ENCODE measurements at regions not wholly inside any gene's neighbourhood (a gene's known extent, or its start where the extent isn't known, plus 50 kb on each side); places are given as distances from the start of the nearest gene placed in this dataset.

- TF ChIP-seq, protein P1, sequence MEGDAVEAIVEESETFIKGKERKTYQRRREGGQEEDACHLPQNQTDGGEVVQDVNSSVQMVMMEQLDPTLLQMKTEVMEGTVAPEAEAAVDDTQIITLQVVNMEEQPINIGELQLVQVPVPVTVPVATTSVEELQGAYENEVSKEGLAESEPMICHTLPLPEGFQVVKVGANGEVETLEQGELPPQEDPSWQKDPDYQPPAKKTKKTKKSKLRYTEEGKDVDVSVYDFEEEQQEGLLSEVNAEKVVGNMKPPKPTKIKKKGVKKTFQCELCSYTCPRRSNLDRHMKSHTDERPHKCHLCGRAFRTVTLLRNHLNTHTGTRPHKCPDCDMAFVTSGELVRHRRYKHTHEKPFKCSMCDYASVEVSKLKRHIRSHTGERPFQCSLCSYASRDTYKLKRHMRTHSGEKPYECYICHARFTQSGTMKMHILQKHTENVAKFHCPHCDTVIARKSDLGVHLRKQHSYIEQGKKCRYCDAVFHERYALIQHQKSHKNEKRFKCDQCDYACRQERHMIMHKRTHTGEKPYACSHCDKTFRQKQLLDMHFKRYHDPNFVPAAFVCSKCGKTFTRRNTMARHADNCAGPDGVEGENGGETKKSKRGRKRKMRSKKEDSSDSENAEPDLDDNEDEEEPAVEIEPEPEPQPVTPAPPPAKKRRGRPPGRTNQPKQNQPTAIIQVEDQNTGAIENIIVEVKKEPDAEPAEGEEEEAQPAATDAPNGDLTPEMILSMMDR (IDR thresholded peaks at IDR 0.05): no peak
- TF ChIP-seq POLR2A (IDR thresholded peaks at IDR 0.05; ENCODE audit: low read depth) (no peak), EP300 (IDR thresholded peaks at IDR 0.05) (no peak), POLR2AphosphoS5 (IDR thresholded peaks at IDR 0.05) (no peak)
Observed at GRCh38 chr10:58932126-58932525, 244.3 kb upstream of the PHYHIPL start.

Data from esophagus muscularis mucosa (tissue), 4 donors.